GM18909 (cell line): ENCODE measurements at regions not wholly inside any gene's neighbourhood (a gene's known extent, or its start where the extent isn't known, plus 50 kb on each side); places are given as distances from the start of the nearest gene placed in this dataset.

ENCODE experiments used
- ATAC-seq: cut with Tn5 transposase; IDR thresholded peaks from one replicate; pipeline ENCODE4 v1.9.1; 2021; ENCODE audit warnings: mild to moderate bottlenecking; ENCODE audit not compliant: unreplicated experiment, poor library complexity

DNA sequence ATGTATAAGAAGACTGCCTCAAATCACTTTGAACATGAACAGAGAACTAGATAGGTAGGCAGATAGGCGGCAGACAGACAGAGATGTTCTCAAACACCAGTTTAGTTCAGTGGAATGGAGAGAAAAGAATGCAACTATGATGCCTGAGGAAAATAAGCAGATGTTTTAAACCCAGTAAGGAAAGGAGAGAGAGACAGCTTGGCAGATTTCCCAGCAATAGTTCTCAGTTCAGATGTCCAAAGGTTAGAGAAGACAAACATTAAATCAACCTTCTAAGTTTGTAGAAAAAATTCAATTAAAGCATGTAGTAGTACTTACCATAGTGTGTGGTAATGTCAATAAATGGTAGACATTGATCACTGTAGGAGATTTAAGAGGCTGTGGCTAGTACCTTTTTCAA is 209.6 kb upstream of the PFN2 start:
- ATAC-seq = no peak

DNA sequence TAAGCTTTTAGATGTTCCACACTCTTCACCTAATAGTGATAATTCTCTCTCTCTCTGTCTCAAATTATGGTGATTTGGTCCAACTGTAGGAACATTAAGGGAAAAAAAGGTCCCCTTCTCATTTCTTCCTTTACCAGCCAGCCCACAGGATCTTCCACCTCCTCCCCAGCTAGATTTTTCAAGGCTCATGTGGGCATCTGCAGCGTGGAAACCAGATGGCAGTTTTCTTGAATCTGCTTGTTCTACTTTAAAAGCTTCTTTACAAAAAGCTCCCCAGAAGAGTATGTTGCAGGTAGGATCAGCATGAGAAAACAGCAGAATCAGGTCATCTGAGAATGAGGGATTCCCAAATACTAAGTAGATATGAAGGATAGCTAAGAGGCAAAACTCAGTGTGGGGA is 208.6 kb upstream of the PFN2 start:
- no peak for ATAC-seq

DNA sequence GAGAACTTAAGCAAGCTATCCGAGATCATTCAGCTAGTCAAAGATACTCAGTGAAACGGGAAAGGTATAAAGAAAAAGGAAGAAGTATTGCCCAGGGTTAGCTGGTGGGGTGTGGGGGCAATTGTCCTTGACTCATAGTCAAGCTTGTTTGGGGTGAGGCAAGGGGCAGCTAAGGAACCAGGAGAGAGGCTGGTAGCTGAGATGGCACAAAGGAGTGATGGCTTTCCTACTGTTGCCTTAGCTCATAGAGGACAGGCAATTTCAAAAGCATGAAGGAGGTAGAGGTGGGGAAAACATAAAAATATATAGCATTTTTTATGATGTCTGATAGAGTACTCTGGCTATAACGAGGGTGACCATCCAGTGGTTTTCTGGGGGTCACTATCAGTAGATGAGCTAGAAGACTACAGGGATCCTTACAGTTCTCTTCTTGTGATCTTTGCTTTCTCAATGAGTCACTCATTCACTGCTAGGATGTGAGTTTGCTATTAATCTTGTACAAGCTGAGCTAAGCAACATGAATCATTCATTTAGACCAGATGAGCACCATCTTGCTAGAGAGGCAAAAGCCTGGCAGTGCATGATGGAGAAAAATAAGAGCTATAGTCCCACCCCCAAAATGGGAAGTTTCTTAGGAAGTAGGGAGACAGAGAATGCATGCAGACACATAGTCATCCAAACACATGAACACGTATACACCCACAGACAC is 207.1 kb upstream of the PFN2 start:
- ATAC-seq = no peak

DNA sequence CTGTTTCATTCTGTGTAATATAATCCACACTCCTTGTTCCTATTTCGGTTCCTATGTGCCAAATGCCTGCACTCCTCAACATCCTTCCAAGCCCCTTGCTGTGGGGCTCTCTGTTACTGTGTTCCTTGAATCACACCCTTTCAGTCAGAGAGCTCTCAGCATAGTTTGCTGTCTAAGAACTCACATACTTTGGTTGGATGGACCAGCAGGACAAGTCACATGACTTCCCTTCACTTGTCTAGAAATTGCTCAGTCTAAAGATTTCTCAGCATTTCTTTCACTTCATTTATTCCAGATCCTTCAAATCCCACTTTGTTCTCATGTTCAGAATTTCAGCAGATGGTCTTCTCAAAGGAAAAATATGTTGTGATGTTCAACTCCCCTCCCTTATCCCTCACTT is 203.5 kb upstream of the PFN2 start:
- ATAC-seq = no peak

DNA sequence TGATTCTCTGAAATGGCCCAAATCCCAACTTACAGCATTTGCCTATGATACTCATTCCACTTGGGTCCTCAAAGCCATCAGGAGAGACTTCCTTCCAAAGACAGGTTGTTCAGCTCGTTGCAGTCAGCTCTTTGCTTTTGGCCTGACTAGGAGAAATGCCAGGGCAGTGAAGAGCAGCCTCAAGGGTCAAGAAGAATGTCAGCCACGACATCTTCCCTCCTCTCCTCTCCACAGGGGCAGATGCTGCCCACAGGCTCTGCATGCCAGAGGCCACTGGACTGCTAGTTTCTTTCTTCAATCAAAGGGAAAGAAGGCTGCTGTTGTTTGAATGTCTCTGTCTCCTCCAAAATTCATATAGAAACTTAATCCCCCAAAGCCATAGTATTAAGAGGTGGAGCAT is 201.7 kb upstream of the PFN2 start:
- ATAC-seq = no peak

DNA sequence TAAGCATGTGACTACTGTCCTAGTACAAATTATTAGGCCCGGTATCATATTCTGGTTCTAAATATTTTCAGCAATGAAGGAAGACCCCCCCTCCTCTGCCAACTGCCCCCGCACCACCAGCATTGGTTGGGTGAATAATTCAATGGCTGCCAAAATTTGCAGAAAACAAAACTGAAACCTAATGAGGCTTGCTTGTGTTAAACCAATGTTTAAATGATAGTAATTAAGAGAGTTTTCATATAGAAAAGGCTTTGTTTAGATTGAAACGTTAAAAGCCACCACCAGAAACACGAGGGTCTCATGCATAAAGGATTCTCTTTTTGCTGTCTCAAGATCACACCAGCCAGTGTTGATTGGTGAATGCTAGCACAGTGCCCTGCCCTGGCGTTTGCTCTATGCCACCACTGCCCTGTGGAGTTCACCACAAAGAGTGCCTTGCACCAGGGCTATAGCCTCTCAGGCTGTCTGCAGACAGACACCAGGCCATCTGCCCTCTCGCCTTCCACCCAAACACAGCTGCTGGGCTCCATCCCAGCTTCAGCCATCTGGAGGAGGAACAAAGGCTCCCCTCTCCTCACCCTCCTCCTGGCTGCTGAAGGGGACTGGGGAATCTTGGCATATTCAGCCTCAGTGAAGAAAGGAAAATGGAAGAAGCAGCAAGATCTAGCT is 200.3 kb upstream of the PFN2 start:
- ATAC-seq = no peak

DNA sequence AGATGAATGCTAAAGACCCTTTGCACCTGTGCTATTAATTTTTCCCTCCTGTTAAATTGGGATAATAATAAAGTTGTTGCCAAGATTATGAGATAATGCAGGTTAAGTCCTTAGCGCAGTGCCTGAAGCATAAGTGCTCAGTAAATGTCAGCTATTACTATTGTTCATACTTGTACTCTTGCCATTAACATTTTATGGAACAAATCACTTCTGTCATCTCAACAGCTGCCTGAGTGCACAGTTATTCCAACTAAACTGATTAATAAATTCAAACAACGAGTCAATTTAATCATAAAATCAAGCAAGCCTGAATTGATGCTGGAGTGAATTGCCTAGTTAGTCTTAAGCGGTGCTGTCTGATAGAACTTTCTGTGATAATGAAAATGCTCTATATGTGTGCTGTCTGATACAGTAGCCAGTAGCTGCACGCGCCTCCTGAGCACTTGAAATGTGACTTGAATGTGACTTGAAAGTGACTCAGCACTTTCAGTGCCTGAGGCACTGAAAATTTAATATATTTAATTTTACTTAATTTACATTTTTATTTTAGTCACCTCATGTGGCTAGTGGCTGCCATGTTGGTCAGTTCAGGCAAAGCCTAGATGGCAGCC is 198.7 kb upstream of the PFN2 start:
- ATAC-seq = no peak

DNA sequence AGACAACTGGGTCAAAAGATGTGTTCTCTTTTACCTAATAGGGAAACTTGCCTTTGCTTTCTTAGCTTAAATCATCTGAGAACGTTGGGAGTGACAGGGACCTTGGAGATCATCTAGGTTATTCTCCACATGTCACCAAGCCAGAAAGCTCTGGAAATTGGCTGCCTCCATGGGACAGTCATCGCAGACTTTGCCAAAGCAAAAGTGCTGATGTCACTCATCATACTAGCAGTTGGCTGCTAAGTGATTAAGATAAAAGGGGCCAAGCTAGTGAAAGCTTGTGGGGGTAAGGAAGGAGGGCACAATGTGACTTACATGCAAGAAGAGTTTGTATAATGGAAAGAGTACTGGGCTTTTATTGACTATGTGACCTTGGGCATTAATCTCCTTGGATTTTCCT is 198.0 kb upstream of the PFN2 start:
- ATAC-seq = no peak

DNA sequence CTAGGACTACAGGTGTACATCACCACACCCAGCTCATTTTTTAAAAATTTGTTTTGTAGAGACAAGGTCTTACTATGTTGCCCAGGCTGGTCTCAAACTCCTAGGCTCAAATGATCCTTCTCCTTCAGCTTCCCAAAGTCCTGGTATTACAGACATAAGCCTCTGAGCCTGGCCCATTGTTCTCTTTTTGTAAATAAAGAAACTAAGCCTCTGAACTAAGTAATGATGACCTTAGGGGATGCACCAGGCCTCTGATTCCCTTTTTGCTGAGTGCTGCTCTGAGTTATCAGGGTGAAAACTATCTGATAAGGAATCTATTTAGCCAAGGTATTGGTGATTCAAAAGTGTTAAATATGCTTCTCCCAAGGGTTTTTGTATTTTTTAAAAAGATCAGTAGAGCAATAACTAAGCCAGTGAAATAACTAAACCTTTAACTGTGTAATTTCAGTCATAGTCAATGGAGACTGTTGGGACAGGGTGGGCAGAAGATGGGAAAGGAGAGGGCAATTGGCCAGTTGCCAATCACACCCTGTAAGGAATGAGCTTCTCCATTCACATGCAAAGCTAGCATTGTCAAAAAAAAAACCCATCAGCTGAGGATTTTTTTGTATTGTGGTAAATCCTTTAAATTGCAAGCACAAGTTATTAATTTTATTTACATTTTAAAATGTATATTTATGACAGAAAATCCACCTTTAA is 194.8 kb upstream of the PFN2 start:
- ATAC-seq = no peak

DNA sequence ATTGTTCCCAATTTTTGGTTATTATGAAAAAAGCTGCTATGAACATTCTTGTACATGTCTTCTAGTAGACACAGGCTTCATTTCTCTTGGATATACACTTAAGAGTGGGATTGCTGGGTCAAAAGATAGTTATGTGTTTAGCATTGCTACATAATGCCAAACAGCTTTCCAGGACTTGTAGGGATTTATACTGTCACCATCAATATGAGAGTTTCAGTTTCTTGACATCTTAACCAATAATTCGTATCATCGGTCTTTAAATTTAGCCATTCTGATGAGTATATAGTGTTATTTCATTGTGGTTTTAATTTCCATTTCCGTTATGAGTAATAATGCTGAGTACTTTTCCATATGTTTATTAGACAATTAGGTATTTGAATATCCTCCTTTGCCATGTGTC is 190.3 kb upstream of the PFN2 start:
- ATAC-seq = no peak

DNA sequence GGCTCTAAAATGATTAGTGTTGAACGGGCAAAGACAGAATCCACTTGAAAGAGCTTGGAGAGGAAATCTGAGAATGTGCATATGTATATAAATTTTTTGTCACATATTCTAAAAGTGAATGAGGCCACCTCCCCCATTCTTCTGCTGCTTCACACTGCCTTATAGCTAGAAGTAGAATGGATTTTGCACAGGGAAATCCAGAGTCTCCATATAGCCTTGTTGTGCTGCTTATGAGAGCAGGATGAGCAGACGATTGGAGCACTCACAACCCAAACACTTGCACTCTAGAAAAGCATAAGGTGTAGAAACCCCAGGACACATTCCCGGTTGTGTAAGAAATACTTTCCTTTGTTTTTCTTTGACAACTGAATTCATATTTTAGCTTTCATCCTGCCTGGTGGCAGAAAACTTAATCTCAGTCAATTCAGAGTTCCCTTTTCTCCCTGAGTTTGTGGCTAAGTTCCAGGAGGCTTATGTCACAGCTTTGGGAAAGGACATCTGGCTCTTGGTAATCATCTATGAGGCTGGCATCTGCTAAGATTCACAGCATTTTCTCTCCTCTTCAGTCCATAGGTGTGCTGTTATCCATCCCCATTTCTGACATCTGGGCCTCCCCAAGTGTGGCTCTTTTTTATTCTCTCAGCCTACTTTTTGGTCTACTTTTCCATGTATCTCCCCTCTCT is 188.4 kb upstream of the PFN2 start:
- no peak for ATAC-seq

DNA sequence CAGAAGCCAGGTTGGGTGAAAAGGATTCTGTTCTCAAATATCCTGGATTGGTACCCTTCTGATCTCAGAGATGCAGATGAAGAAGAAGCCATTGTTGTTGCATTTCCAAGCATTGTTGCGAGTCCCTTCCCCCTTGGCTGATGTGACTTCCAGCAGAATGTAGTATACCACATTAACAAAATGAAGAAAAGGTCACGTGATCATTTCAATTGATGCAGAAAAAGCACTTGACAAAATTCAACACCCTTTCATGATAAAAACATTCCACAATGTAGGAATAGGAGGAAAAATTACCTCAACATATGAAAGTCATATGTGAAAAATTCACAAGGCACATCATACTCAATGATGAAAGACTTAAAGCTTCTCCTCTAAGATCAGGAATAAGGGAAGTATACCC is 181.9 kb upstream of the PFN2 start:
- ATAC-seq = no peak

DNA sequence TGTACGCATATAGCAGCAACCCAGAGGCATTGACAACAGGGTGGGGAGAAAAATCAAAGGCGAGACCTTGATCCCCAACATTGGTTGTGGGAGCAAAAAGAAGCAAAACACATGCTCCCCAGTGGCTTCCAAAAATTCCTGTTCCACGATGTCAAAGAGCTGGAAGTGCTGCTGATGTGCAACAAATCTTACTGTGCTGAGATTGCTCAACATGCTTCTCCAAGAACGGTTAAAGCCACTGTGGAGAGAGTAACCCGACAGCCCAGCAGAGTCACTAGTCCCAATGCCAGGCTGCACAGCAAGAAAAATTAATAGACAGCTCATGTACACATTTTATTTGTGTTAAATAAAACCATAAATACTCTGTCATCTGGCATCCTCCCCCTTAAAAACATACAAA is 179.9 kb upstream of the PFN2 start:
- ATAC-seq = no peak

DNA sequence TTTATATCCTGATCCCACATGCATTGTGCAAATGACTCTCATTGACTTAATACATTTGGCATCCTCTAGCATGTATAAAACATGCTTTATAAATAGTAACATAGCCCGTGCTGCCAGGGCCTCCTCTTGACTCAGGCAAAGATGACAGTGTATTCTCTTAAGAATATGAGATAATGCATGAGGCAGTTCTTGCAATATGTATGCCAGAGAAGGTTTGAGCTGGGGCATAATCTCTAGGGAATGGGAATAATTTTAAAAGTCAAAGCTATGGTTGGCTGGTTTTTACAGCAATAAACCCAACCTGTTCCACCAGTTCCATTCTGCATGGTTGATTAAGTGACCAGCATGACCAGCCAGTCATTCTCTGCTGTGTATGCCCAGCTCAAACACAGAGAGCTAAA is 179.0 kb upstream of the PFN2 start:
- ATAC-seq = no peak

DNA sequence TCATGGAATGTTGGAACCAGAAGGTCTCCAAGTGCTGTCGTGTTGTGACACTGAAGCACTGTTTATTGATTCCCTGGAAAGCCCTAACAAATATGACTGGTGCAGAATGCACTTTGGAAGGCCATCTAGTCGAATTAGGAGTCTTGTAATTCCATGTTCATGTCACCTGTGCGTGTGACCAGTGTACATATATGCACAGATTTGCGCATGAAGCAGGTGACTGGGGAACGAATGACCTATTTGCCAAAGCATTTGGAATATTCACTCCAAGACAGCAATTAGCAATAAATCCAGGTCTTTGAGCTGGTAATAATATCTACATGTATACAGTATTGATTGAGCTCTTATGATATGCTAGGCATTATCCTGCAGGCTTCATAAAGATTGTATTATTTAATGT is 177.5 kb upstream of the PFN2 start:
- ATAC-seq = no peak

DNA sequence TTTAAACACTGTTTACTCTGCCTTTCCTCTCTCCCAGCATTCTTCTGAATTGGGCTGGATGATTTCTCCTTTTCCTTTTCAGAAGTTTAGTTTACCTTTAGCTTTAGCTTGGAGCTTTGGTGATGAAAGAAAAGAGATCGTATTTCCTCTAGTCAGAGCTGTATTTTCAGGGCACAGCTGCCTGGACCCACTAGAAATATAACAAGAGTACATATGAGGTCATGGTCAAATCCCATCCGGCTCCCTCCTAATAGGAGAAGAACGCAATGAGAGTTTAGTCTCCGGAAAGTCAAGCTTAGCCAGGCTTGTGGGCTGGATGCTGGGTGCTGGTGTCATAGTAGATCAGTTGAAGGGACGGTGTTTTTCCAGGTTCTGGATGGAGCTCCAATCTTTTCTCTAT is 177.1 kb upstream of the PFN2 start:
- no peak for ATAC-seq

DNA sequence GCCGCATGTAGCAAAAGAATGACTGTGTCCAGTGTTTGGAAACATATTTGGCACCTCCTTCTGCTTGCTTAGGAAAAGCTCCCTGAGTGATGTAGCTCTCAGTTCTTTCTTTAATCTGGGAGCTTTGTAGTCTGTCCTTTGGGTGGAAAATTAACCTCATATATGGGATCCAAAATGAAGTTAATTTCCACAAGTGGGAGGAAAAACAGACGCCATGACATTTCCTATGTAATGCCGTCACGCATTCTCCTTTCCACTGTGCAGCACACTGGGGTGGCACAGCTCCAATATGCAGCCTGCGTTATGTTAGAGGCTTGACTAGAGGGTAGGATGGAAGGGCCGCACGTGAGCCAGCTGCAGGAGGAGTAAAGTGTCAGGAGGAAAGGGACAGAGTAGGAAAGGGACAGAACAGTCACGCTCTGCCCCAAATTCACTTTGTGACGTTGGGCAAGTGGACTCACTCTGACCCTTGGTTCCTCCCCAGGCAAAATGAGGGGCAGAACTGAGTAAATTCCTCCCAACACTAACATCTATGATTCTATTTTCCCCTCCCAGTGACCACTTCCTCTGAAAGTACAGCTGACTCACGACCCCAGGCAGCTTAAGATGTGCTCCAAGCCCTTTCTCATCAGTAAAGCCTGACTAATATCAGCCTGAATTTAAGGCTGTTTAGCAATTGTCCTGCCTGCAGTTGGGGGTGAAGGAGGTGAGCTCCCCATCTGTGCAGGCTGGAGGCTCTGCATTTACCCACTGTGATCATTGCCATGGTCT is 176.5 kb upstream of the PFN2 start:
- no peak for ATAC-seq

DNA sequence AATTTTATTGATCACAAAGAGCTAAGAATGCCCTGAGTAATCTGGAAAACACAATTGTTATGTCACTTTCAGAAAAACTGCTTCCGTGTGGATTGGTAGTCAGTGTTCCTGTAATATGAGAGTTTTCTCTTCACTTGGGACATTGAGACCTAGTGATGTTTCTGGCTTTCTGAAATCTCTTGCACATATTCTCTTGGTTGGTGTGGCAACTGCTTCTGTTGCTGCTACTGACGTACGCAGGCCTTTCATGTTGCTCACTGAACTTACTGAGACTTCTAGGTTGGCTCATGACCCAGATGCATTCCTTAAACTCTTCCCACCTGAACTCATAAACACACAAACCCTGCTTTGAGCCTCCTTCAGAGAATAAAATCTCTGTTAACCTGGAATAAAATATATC is 175.0 kb upstream of the PFN2 start:
- ATAC-seq = no peak

DNA sequence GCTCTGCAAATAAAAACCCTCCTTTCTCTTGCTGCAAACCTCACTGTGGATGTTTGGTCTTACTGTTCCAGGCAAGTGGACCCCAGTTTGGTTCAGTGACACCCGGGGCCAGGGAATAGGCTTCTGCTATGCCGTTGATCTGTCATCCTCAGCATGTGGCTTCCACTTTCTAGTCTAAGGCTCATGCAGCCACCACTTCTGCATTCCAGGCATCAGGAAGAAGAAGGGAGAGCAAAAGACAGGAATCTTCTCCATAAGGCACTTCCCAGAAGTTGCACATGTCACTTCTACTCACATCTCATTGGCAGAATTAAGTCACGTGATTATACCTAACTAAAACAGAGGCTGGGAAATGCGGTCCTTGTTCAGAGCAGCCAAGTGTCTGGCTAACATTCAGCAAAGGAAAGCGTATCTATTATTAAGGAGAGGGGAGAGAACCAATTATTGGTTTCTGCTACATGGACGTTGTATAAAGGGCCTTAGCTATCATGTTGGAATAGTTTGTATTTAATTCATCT is 173.6 kb upstream of the PFN2 start:
- no peak for ATAC-seq

DNA sequence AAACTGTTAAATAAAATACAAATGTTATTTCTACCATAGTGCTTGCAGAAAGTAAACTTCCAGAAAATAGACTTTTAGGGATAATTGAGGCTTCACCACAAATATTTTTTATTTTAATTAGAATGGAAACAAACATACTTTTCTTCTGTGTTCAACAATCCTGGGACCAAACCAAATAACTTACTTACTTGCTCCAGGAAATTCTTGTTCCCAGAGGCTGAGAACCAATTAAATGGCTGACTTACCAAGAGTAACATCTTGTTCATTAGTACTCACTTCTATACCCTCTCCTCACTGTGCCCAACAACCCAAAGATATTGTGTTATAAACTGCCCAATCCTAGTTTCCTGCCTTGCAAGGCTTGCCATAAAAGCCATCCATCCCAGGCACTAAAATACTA is 172.2 kb upstream of the PFN2 start:
- ATAC-seq = no peak
